AG09319 (cell line): ENCODE measurements at regions not wholly inside any gene's neighbourhood (a gene's known extent, or its start where the extent isn't known, plus 50 kb on each side); places are given as distances from the start of the nearest gene placed in this dataset.
"Not testable (repeated sequence)": the region's sequence is repeated elsewhere in the genome, so short reads cannot be mapped to it uniquely, and the experiment has no call there.

Experiments
- DNase-seq: peaks from one replicate; pipeline ENCODE4 v3.0.0-alpha.2; 2010; ENCODE audit warnings: low read depth; ENCODE audit errors: extremely low read depth
- CTCF ChIP-seq: IDR thresholded peaks from 2 replicates; pipeline ENCODE4 v1.5.1; 2011; ENCODE audit warnings: low read depth, mild to moderate bottlenecking, inconsistent platforms, low read length, moderate library complexity

GRCh38 chr3:143175940-143176894, 56.6 kb downstream of the CHST2 start:
- not testable (repeated sequence) for DNase-seq

- DNase-seq = not testable (repeated sequence)
Measured at GRCh38 chr3:143177965-143178364, 58.4 kb downstream of the CHST2 start.

- DNase-seq = not testable (repeated sequence)
Measured at GRCh38 chr3:143178775-143179548, 59.4 kb downstream of the CHST2 start.

- TF ChIP-seq CTCF = no peak
- no peak for DNase-seq
Measured at GRCh38 chr3:143179603-143180002, 60.0 kb downstream of the CHST2 start.

- DNase-seq = not testable (repeated sequence)
Measured at GRCh38 chr3:143180860-143181259, 61.3 kb downstream of the CHST2 start.

GRCh38 chr3:143181977-143182376, 62.4 kb downstream of the CHST2 start:
- not testable (repeated sequence) for DNase-seq

GRCh38 chr3:143182866-143183664, 63.5 kb downstream of the CHST2 start:
- no peak for TF ChIP-seq CTCF
- no peak for DNase-seq

- TF ChIP-seq CTCF = no peak
- no peak for DNase-seq
Measured at GRCh38 chr3:143183665-143183964, 64.0 kb downstream of the CHST2 start.

- DNase-seq = no peak
- TF ChIP-seq CTCF = no peak
Measured at GRCh38 chr3:143184099-143184498, 64.5 kb downstream of the CHST2 start.

- no peak for DNase-seq
Measured at GRCh38 chr3:143185401-143185800, 65.8 kb downstream of the CHST2 start.

More at GRCh38 chr3:143185401-143185800, 65.8 kb downstream of the CHST2 start:
- TF ChIP-seq CTCF = no peak
